Stimulated activated CD8-positive, alpha-beta memory T cell treated with anti-CD3 and anti-CD28 coated beads, Interleukin-4, amount 100 ng/mL, for 4 hours (primary cell): ENCODE measurements at regions not wholly inside any gene's neighbourhood (a gene's known extent, or its start where the extent isn't known, plus 50 kb on each side); places are given as distances from the start of the nearest gene placed in this dataset.

Source experiments
- DNase-seq, 2 donors: peaks; one replicate each; pipeline ENCODE4 v3.0.0-alpha.2; 2020; ENCODE audit warnings: low read depth in 2 of 2, low spot score in 1 of 2

- no peak for DNase-seq
Measured at GRCh38 chr18:71784777-71785176, 759.4 kb downstream of the CBLN2 start.

GRCh38 chr18:71760541-71760940, 783.6 kb downstream of the CBLN2 start:
- DNase-seq = no peak

GRCh38 chr18:71754246-71754645, 789.9 kb downstream of the CBLN2 start:
- no peak for DNase-seq

GRCh38 chr18:71743634-71744033, 800.5 kb downstream of the CBLN2 start:
- no peak for DNase-seq

- DNase-seq = no peak
Measured at GRCh38 chr18:71729611-71730010, 814.5 kb downstream of the CBLN2 start.

GRCh38 chr18:71727909-71728308, 816.2 kb downstream of the CBLN2 start:
- DNase-seq = no peak

- DNase-seq = no peak
Measured at GRCh38 chr18:71725256-71725655, 818.9 kb downstream of the CBLN2 start.

- no peak for DNase-seq
Measured at GRCh38 chr18:71707985-71708500, 836.1 kb downstream of the CBLN2 start.

GRCh38 chr18:71707400-71707799, 836.7 kb downstream of the CBLN2 start:
- no peak for DNase-seq

GRCh38 chr18:71689416-71690160, 854.6 kb downstream of the CBLN2 start:
- DNase-seq = no peak

GRCh38 chr18:71682591-71682990, 861.6 kb downstream of the CBLN2 start:
- DNase-seq = no peak

GRCh38 chr18:71678144-71678543, 866.0 kb downstream of the CBLN2 start:
- DNase-seq = no peak

GRCh38 chr18:71673954-71674353, 870.2 kb downstream of the CBLN2 start:
- no peak for DNase-seq

- DNase-seq = no peak
Measured at GRCh38 chr18:71673498-71673897, 870.6 kb downstream of the CBLN2 start.

- no peak for DNase-seq
Measured at GRCh38 chr18:71666481-71666880, 877.7 kb downstream of the CBLN2 start.

- DNase-seq = no peak
Measured at GRCh38 chr18:71665131-71665530, 879.0 kb downstream of the CBLN2 start.

GRCh38 chr18:71643822-71644221, 900.3 kb downstream of the CBLN2 start:
- DNase-seq = no peak

GRCh38 chr18:71630696-71631095, 913.4 kb downstream of the CBLN2 start:
- no peak for DNase-seq

- no peak for DNase-seq
Measured at GRCh38 chr18:71625556-71626090, 918.5 kb downstream of the CBLN2 start.

- DNase-seq = no peak
Measured at GRCh38 chr18:71598374-71598773, 945.8 kb downstream of the CBLN2 start.

GRCh38 chr18:71597219-71597618, 946.9 kb downstream of the CBLN2 start:
- DNase-seq = no peak

- no peak for DNase-seq
Measured at GRCh38 chr18:71583252-71583651, 960.9 kb downstream of the CBLN2 start.

GRCh38 chr18:71554686-71555085, 989.5 kb downstream of the CBLN2 start:
- no peak for DNase-seq
